ENCODE measurements at regions not wholly inside any gene's neighbourhood (a gene's known extent, or its start where the extent isn't known, plus 50 kb on each side); places are given as distances from the start of the nearest gene placed in this dataset.
"Not testable (repeated sequence)": the region's sequence is repeated elsewhere in the genome, so short reads cannot be mapped to it uniquely, and the experiment has no call there.

- not testable (repeated sequence) for TF ChIP-seq CTCF, POLR2A (IDR thresholded peaks at IDR 0.05)
These were observed 330.4 kb downstream of the CEP170 start for GRCh38 chr1:242924717-242925116.
